GM13976 (cell line): ENCODE measurements at regions not wholly inside any gene's neighbourhood (a gene's known extent, or its start where the extent isn't known, plus 50 kb on each side); places are given as distances from the start of the nearest gene placed in this dataset.

ENCODE experiments used
- DNase-seq: peaks from one replicate; pipeline ENCODE4 v3.0.0; 2012; ENCODE audit warnings: low spot score
- in situ Hi-C: fragments of 300-500 bp; cut with MboI; formaldehyde crosslinking; loops from one replicate; pipeline ENCODE4 v1.12.0; 2022; ENCODE audit warnings: low sequenced_read_pairs, mixed read lengths, inconsistent platforms; ENCODE audit not compliant: unreplicated experiment
- TF ChIP-seq, protein P1 (sequence below): IDR thresholded peaks from 2 replicates; pipeline ENCODE4 v1.5.1; 2012; ENCODE audit warnings: borderline replicate concordance, mild to moderate bottlenecking; ENCODE audit not compliant: insufficient read depth; ENCODE audit errors: extremely low read depth, missing control alignments, control extremely low read depth

DNA sequence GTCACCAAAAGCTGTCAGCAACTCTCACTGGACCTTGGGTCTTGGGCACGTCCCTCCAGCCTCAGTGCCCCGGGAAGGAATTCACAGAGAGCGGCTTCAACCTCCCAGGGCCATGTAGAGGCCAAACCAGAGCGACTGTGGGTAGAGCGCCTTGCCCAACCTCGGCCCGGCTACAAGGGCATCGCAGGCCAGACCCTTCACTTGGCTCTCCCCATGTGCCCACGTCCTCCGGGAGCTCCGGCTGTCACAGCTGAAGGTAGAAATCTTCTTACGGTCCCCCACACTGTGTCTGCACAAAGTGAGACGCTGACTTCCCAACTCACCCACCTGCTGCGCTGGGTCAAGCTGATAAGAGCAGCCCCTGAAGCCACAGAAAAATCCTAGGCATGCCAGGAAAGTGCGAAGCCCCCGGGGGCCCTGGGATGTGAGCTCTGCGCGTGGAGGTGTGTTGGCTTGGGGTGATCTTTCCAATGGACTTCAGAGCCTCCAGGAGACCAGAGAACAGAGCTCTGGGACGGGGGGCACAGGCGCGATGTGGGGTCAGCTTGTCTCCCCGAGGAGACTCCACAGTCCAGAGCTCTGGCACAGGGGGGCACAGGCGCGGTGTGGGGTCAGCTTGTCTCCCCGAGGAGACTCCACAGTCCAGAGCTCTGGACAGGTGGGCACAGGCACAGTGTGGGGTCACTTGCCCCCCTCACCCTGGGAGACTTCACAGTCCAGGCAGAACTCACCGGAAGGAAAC is 105.5 kb downstream of the RTP5 start:
- no peak for DNase-seq
- TF ChIP-seq, protein P1, sequence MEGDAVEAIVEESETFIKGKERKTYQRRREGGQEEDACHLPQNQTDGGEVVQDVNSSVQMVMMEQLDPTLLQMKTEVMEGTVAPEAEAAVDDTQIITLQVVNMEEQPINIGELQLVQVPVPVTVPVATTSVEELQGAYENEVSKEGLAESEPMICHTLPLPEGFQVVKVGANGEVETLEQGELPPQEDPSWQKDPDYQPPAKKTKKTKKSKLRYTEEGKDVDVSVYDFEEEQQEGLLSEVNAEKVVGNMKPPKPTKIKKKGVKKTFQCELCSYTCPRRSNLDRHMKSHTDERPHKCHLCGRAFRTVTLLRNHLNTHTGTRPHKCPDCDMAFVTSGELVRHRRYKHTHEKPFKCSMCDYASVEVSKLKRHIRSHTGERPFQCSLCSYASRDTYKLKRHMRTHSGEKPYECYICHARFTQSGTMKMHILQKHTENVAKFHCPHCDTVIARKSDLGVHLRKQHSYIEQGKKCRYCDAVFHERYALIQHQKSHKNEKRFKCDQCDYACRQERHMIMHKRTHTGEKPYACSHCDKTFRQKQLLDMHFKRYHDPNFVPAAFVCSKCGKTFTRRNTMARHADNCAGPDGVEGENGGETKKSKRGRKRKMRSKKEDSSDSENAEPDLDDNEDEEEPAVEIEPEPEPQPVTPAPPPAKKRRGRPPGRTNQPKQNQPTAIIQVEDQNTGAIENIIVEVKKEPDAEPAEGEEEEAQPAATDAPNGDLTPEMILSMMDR = no peak
- in situ Hi-C loops = no loop called here

DNA sequence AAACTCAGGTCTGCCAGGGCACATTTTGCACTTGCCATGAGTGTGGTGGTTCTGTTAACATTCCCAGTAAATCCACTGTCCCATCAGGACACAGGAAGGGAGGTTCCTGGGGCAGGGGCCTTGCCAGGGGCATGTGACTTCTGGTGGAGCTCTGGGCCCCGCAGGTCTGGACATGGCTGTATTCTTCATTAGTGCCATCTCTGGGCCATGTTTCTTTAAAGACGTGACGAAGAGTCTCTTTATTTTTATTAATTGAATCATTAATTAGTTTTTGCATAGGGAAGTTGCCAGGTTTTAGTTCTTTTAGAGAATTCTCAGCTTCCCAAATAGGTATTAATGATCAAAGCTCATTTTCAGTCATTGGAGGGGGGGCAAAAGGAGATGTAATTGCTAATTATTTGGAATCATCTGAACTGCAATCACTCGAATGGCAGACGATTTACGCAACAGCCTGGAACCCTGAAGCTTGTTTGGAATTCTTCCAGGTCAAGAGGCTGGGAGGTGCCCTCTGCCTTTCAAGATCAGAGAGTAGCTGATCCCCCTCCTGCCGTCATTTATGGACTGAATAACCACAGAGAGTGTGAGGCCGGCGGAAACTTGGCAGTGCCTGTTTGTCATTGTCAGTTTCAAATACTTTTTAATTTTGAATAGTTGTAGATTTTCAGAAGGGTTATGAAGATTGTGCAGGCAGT is 106.2 kb downstream of the RTP5 start:
- in situ Hi-C loops = no loop called here
- no peak for DNase-seq
- TF ChIP-seq, protein P1 = no peak

DNA sequence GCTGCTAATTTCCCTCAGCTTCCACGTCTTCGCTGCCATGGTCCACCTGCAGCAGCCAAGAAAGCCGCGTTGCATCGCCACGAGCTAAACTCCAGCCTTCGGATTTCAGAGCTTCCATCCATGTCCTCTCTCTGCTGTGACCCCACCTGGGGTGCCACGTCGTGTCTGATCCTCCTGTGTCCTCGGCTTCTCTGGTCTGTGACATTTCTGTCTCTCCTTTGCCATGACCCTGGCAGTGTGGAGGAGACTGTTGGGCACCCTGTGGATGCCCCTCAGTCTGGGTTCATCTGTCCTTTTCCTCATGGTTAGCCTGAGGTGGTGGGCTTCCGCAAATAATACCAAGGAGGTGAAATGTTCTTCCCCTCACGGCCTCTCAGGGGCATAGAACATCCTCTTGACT is 106.8 kb downstream of the RTP5 start:
- DNase-seq = no peak
- TF ChIP-seq, protein P1 = no peak
- in situ Hi-C loops = no loop called here

DNA sequence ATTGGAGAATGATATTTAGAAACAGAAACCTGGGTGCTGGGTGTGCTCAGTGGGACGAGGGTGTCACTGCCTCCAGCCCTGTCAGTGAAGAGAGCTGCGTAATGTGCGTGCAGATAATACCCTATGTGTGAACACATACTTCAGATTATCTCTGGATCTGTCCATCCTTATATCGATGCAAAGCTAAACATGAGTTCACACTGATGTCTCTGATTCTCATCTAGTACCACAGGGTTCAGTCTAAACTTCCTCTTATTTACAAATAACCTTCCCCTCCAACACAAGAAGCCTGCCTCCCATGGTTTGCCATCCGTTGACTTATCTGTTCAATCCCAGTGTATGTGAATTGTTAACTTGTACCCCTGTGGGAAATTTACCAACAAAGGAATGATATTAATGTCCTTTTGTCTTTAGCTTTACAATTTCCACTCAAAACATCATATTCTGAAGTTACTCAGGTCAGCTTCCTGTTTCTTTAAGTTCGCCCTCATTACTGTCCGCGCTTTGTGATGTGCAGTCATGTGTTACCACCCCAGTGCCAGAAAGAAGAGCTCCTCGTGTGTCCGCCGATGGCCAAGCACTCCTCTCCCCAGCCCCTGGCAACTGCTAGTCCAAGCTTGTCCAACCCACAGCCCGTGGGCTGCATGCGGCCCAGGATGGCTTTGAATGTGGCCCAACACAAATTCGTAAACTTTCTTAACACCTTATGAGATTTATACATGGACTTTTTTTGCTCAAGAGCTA is 108.2 kb downstream of the RTP5 start:
- in situ Hi-C loops = no loop called here
- TF ChIP-seq, protein P1 = no peak
- DNase-seq = no peak

DNA sequence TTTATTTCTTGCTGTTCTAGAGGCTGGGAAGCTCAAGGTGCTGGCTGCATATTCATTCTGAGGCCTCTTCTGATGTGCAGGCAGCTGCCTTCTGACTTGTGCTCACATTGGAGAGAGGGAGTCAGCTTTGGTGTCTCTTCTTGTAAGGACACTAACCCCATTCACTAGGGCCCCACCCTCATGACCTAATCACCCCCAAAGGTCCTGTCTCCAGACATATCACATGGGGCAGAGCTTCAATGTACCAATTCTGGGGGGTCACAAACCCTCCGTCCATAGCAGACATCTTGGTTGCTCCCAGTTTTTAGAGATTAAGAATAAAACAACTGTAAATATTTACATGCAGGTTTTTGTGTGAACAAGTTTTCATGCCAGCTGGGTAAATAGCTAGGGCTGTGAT is 109.1 kb downstream of the RTP5 start:
- TF ChIP-seq, protein P1 = no peak
- in situ Hi-C loops = no loop called here
- DNase-seq = no peak

DNA sequence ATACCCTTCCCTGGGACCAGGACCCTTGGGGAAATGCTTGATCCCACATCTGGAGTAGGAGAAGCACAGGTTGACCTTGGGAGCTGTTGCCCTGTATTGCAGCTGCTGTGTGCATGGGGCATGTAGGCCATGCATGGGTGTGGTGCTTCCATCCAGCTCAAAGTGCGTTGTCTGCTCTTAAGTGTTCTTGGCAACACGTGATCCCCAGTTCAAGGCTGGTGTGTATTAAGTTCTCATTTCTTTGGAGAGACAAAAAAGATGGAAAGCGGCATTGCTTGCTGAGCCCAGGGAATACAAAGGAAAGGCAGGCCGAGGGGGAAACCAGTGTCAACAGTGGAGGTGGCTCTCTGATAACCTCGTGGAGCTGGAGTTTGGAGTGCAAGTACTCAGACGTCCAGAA is 110.7 kb downstream of the RTP5 start:
- TF ChIP-seq, protein P1 = no peak
- no peak for DNase-seq
- in situ Hi-C loops = no loop called here
